HG03280 (cell line): ENCODE measurements at regions not wholly inside any gene's neighbourhood (a gene's known extent, or its start where the extent isn't known, plus 50 kb on each side); places are given as distances from the start of the nearest gene placed in this dataset.
"Not testable (repeated sequence)": the region's sequence is repeated elsewhere in the genome, so short reads cannot be mapped to it uniquely, and the experiment has no call there.

Source experiments
- ATAC-seq: cut with Tn5 transposase; IDR thresholded peaks from one replicate; pipeline ENCODE4 v1.9.1; 2021; ENCODE audit warnings: mild to moderate bottlenecking, moderate library complexity; ENCODE audit not compliant: unreplicated experiment

- not testable (repeated sequence) for ATAC-seq
Observed at GRCh38 chr15:21774760-21775159, 102.8 kb downstream of the POTEB start.

- ATAC-seq, result not testable (repeated sequence)
Observed at GRCh38 chr15:21766524-21766923, 111.0 kb downstream of the POTEB start.

GRCh38 chr15:21763756-21764155, 113.8 kb downstream of the POTEB start:
- ATAC-seq, result not testable (repeated sequence)

GRCh38 chr15:21760250-21761023, 117.1 kb downstream of the POTEB start:
- not testable (repeated sequence) for ATAC-seq

- ATAC-seq, result not testable (repeated sequence)
Observed at GRCh38 chr15:21759401-21760165, 118.0 kb downstream of the POTEB start.

GRCh38 chr15:21753838-21754237, 123.7 kb downstream of the POTEB start:
- not testable (repeated sequence) for ATAC-seq

- ATAC-seq, result not testable (repeated sequence)
Observed at GRCh38 chr15:21752124-21752957, 125.2 kb downstream of the POTEB start.

- ATAC-seq, result not testable (repeated sequence)
Observed at GRCh38 chr15:21749173-21749572, 128.4 kb downstream of the POTEB start.

- not testable (repeated sequence) for ATAC-seq
Observed at GRCh38 chr15:21744245-21744915, 133.2 kb downstream of the POTEB start.

- ATAC-seq, result not testable (repeated sequence)
Observed at GRCh38 chr15:21742067-21742466, 135.5 kb downstream of the POTEB start.

GRCh38 chr15:21738003-21738402, 139.5 kb downstream of the POTEB start:
- ATAC-seq, result not testable (repeated sequence)

- ATAC-seq, result not testable (repeated sequence)
Observed at GRCh38 chr15:21736443-21736842, 141.1 kb downstream of the POTEB start.

- ATAC-seq, result not testable (repeated sequence)
Observed at GRCh38 chr15:21735837-21736236, 141.7 kb downstream of the POTEB start.

GRCh38 chr15:21735368-21735767, 142.2 kb downstream of the POTEB start:
- ATAC-seq, result not testable (repeated sequence)

GRCh38 chr15:21731496-21731895, 146.0 kb downstream of the POTEB start:
- peak; percentile 51 for ATAC-seq

GRCh38 chr15:21730427-21731405, 146.8 kb downstream of the POTEB start:
- ATAC-seq, result peak; percentile 66

- not testable (repeated sequence) for ATAC-seq
Observed at GRCh38 chr15:21724988-21725387, 152.5 kb downstream of the POTEB start.

- ATAC-seq, result not testable (repeated sequence)
Observed at GRCh38 chr15:21721115-21721514, 156.4 kb downstream of the POTEB start.

- ATAC-seq, result peak; percentile 74
Observed at GRCh38 chr15:21718779-21719178, 158.8 kb downstream of the POTEB start.
